Islet of Langerhans (tissue), 1 donor: ENCODE measurements at regions not wholly inside any gene's neighbourhood (a gene's known extent, or its start where the extent isn't known, plus 50 kb on each side); places are given as distances from the start of the nearest gene placed in this dataset.
"Not testable (repeated sequence)": the region's sequence is repeated elsewhere in the genome, so short reads cannot be mapped to it uniquely, and the experiment has no call there.

Experiments used
- FAIRE-seq: peaks from one replicate; lab custom pipeline; 2011; peaks lifted over from hg19 to GRCh38; lab: Jason Lieb, UNC

DNA sequence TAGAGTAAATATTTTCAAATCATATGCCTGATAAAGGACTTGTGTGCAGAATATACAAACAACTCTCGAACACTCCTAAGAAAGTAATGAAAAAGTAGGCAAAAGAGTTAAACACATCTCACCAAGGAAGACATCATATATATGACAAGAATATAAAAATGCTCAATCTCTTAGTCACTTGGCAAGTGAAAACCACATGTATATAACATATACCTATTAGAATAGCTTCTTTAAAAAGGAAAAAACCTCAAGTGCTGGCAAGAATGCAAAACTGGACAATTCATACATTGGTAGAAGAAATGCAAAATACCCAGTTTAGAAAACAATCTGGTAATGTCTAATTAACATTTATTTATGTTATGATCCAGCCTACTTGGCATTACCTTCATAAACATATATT lies 146.6 kb upstream of the DGKB start:
- FAIRE-seq: no peak

DNA sequence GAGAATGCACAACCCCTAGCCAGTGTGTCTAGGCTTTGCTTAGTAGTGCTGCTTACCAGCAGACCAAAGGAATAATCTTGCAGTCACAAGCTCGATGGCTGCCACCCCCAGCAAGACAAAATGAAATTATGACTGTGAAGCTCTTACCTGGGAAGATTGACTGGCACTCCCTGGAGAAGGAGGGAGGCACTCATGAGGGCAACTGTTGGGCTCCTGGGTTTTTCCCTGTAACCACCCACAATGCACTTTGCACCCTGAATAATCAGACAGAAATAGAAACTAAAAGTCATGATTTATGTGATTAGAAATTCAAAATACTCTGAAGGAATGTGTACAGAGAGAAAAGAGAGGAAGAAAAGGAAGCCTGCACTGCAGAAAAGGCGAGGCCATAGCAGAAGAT lies 144.3 kb upstream of the DGKB start:
- FAIRE-seq: no peak

DNA sequence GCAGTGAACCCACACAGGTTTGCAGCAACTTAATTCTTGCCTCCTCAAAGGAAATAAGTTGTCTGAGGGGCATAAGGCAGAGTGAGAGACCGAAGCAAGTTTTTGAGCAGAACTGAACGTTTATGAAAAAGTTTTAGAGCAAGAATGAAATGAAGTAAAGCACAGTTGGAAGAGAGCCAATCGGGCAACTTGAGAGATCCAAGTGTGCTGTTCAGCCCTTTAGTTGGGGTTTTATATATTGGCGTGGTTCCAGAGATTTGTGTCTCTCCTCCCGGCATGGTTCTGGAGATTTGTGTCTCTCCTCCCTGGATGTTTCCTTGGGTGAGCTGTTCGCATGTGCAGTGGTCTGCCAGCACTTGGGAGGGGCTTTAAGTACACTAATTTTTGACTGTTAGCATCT lies 141.4 kb upstream of the DGKB start:
- no peak for FAIRE-seq

GRCh38 chr7:15042285-15043065 lies 139.9 kb upstream of the DGKB start:
- no peak for FAIRE-seq

DNA sequence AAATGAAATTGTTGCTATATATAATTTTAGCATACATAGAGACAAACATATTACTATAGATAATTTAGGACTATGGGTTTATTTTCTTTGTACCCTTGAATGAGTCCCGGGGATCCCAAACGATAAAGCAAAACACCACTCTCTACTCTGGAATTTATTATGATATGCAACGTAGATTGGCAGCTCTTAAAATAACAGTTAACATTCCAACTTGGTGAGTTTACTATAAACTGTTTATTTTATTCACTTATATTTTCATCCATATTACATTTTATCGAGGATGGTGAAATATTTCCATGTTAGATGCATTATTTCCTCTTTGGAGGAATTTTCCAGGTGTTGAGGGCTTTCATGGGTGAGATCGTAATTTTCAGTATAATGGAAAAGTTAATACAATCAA lies 138.7 kb upstream of the DGKB start:
- FAIRE-seq: no peak

DNA sequence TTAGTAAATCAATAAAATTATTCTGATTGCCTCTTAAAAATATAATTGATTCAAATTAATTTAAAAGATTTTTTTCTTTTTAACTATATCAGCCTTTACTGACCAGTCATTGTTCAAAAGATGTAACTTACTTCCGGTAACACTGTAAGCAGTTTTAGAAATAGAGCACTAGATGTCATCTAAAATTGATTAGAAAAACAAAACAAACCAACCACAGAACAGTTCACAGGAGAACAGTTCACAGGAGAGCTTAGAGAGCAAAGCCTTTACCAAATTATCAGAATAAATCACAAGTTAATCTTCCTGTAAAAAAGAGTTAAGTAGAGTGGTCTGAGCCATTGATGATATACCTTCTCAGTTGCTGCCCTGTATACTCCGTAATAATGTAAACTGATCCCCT lies 133.3 kb upstream of the DGKB start:
- FAIRE-seq: no peak

DNA sequence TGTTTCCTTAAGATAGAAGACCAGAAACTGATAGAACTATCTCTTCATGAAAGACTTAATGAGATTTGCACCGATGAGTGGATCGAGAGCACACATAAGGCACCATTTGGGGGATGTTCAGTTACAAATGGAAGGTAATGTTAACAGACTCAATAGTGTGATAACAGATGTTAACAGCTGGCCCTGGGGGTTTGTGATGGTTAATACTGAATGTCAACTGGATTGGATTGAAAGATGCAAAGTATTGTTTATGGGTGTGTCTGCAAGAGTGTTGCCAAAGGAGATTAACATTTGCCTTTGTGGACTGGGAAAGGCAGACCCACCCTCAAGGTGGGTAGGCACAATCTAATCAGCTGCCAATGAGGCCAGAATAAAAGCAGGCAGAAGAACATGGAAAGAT lies 130.5 kb upstream of the DGKB start:
- FAIRE-seq: no peak

GRCh38 chr7:15018981-15019380 lies 116.4 kb upstream of the DGKB start:
- FAIRE-seq: no peak

DNA sequence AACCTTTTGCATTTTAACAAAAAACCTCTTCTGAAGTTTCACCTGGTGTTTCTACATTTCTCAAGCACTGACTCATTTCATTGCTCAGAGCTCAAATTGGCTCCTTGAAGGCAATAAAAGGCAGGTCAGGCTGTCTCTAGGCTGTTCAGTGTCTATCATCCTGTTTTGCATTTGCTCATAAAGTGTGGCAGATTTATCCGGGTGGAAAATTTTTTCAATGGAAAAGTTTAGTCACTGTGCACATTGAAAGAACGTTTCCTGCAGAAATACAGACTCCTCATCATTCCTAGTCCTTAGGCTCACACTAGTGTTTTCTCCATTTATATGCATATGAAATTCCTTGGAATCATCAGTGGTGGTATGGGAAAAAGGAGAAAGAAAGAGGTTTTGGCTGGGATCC lies 114.2 kb upstream of the DGKB start:
- no peak for FAIRE-seq

- FAIRE-seq: no peak
These were observed 113.7 kb upstream of the DGKB start for GRCh38 chr7:15016315-15016667.

GRCh38 chr7:15015545-15016314 lies 113.2 kb upstream of the DGKB start:
- peak; percentile 100 for FAIRE-seq

DNA sequence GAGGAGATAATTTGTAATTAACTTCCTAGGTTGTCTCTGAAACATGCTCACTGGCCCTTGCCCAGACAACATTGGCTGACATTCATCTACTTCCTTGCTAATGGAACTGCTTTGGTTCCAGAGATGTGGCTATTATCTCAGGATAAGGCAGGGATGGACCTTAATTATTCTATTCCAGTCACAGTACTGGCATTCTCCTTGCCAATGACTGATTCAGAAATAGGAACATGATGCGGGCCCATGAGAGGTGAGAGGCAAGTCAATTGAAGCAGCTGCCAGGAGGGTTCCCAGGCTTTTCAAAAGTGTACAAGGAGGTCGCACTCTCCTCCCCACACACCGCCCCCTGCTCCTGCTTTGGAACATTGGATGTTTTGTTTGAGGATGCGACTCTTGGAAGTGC lies 109.6 kb upstream of the DGKB start:
- FAIRE-seq: no peak

GRCh38 chr7:15011289-15011688 lies 108.7 kb upstream of the DGKB start:
- FAIRE-seq: no peak

GRCh38 chr7:15007507-15007906 lies 105.0 kb upstream of the DGKB start:
- FAIRE-seq: no peak

- no peak for FAIRE-seq
These were observed 103.1 kb upstream of the DGKB start for GRCh38 chr7:15005672-15006071.

DNA sequence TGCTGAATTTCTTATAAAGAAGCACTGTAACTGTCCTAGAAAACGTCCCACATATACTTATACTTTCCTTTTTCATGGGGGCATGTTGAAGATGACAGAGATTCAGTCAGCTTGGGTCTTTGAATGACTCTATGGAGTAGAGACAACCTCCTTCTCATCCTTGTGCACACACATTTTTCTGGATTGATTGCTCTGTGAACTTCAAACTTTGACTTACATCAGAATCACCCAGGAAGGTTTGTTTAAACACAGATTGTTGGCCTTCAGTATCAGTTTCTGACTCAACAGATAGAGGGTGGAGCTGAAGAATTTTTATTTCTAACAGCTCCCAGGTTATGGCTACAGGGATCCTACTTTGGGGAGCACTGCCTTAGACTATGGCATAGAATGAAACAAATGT lies 97.6 kb upstream of the DGKB start:
- no peak for FAIRE-seq

DNA sequence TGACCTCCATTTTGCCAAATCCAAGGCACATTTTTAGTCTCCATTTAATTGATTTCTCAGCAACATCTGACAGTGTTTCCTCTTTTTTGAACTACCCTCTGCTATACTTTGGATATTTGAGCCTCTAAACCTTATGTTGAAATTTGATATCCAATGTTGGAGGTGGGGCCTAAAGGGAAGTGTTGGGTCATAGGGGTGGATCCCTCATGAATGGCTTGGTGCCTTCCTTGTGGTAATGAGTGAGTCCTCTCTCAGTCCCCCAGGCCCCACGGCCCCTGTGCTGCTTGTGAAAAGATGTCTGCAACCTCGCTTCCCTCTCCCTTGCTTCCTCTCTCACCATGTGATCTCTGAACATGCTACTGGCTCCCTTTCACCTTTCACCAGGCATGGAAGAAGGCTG lies 96.8 kb upstream of the DGKB start:
- no peak for FAIRE-seq

- no peak for FAIRE-seq
These were observed 93.2 kb upstream of the DGKB start for GRCh38 chr7:14995774-14996173.

DNA sequence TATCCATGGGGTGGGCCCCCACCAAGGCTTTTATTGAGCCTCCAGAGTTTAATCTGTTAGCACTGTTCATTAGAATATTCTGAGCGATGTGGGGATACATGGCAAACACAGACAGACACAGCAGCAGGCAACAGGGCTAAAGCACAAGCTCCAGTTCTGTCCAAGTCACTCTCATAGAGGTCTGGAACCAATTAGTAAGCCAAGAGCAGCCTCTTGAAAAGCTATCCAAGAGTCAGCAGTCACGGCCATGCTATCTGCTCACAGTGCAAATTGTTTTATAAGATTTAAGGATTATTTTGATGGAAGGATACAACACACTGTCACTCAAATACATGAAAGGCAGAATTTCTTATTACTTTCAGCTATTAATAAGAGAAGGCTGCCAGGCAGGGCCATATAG lies 86.4 kb upstream of the DGKB start:
- FAIRE-seq: no peak

DNA sequence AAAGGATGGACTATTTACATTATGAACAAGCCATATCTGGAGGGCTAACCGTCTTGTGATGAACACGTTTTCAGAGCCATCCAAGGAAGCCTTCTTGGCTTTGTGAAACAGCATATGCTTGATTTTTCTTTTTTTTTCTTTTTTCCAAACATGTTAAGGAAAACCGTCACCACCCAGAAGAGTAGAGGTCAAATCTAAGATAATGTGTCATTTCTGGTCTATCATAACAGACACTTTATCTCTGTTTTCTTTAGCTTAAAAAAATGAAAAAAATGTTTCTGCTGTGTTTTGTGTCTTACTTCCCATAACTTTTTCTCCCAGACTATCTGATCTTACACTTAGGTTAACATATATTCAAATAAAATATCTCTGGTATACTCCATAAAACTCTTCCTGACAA lies 76.1 kb upstream of the DGKB start:
- no peak for FAIRE-seq

GRCh38 chr7:14974688-14975087 lies 72.1 kb upstream of the DGKB start:
- FAIRE-seq: no peak

GRCh38 chr7:14973712-14974428 lies 71.3 kb upstream of the DGKB start:
- FAIRE-seq: no peak

DNA sequence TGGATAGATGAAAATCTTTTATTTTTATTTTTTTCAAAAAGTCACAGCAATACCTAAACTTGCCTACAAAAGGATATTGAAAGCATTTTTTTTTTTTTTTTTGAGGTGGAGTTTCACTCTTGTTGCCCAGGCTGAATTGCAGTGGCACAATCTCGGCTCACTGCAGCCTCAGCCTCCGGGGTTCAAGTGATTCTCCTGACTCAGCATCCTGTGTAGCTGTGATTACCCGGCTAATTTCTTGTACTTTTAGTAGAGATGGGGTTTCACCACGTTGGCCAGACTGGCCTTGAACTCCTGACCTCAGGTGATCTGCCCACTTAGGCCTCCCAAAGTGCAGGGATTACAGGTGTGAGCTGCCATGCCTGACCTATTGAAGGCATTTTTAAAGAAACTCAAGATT lies 69.1 kb upstream of the DGKB start:
- FAIRE-seq: not testable (repeated sequence)
